Brain pericyte (primary cell): ENCODE measurements at regions not wholly inside any gene's neighbourhood (a gene's known extent, or its start where the extent isn't known, plus 50 kb on each side); places are given as distances from the start of the nearest gene placed in this dataset.

Experiments
- DNase-seq: peaks from one replicate; pipeline ENCODE4 v3.0.0-alpha.2; 2012; ENCODE audit warnings: low read depth, low spot score

GRCh38 chr9:108645520-108645919 lies 210.3 kb downstream of the ACTL7B start:
- DNase-seq = no peak

- DNase-seq = no peak
Measured at GRCh38 chr9:108643731-108644510, 211.9 kb downstream of the ACTL7B start.

GRCh38 chr9:108642871-108643270 lies 212.9 kb downstream of the ACTL7B start:
- DNase-seq = no peak

GRCh38 chr9:108640230-108640629 lies 215.6 kb downstream of the ACTL7B start:
- DNase-seq = no peak

- DNase-seq = no peak
Measured at GRCh38 chr9:108639696-108640095, 216.1 kb downstream of the ACTL7B start.

- DNase-seq = no peak
Measured at GRCh38 chr9:108639091-108639490, 216.7 kb downstream of the ACTL7B start.

GRCh38 chr9:108637340-108637739 lies 218.4 kb downstream of the ACTL7B start:
- DNase-seq = no peak

- DNase-seq = no peak
Measured at GRCh38 chr9:108636013-108636412, 219.8 kb downstream of the ACTL7B start.

- DNase-seq = no peak
Measured at GRCh38 chr9:108634672-108635462, 220.9 kb downstream of the ACTL7B start.

- DNase-seq = no peak
Measured at GRCh38 chr9:108634204-108634603, 221.6 kb downstream of the ACTL7B start.

- no peak for DNase-seq
Measured at GRCh38 chr9:108631496-108632285, 224.1 kb downstream of the ACTL7B start.

GRCh38 chr9:108628316-108628715 lies 227.5 kb downstream of the ACTL7B start:
- DNase-seq = no peak

GRCh38 chr9:108626743-108627142 lies 229.0 kb downstream of the ACTL7B start:
- no peak for DNase-seq

- DNase-seq = no peak
Measured at GRCh38 chr9:108621991-108622855, 233.6 kb downstream of the ACTL7B start.

- DNase-seq = no peak
Measured at GRCh38 chr9:108620767-108621166, 235.0 kb downstream of the ACTL7B start.

- DNase-seq = no peak
Measured at GRCh38 chr9:108618906-108619550, 236.8 kb downstream of the ACTL7B start.

GRCh38 chr9:108617676-108618075 lies 238.1 kb downstream of the ACTL7B start:
- no peak for DNase-seq

GRCh38 chr9:108615152-108615551 lies 240.6 kb downstream of the ACTL7B start:
- DNase-seq = no peak

GRCh38 chr9:108612513-108612912 lies 243.3 kb downstream of the ACTL7B start:
- DNase-seq = no peak

- no peak for DNase-seq
Measured at GRCh38 chr9:108609897-108610253, 245.9 kb downstream of the ACTL7B start.
